Thyroid gland (tissue), 4 donors: ENCODE measurements at regions not wholly inside any gene's neighbourhood (a gene's known extent, or its start where the extent isn't known, plus 50 kb on each side); places are given as distances from the start of the nearest gene placed in this dataset.

Source experiments
- POLR2A ChIP-seq, 2 donors: fragments of 450-650 bp; IDR thresholded peaks; one replicate each; pipeline ENCODE4 v1.6.1; 2017; ENCODE audit warnings: antibody characterized with exemption in 2 of 2, mild to moderate bottlenecking in 2 of 2, moderate library complexity in 1 of 2
- TF ChIP-seq, protein P1 (sequence below), 6 experiments: fragments of 200-600 bp in 3 of 6; fragments of 450-650 bp in 3 of 6; sonication (generic) in 3 of 6; IDR thresholded peaks; one replicate each; pipeline ENCODE4 v1.5.1; 2016 to 2019; ENCODE audit warnings: antibody characterized with exemption in 6 of 6, mild to moderate bottlenecking in 2 of 6, inconsistent platforms in 1 of 6, moderate library complexity in 1 of 6

DNA sequence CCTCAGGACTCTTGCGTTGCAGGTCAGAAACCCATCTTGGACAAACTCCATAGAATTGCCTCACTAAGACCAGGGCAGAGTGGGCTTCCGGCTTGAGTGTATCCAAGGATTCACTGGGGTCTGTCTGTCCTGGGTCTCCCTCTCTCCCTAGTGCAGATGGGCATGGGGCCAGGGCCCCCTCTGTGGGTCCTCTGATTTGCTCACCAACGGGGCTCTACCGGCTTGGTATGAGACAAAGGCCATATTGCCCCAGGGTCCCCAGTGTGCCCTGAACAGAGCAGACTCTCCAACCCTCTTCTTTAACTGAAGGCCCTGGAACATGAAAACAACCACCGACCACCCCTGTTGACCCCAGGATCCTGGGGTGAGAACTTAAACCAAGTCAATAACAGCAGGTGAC lies 68.2 kb upstream of the CHST15 start:
- TF ChIP-seq, protein P1, sequence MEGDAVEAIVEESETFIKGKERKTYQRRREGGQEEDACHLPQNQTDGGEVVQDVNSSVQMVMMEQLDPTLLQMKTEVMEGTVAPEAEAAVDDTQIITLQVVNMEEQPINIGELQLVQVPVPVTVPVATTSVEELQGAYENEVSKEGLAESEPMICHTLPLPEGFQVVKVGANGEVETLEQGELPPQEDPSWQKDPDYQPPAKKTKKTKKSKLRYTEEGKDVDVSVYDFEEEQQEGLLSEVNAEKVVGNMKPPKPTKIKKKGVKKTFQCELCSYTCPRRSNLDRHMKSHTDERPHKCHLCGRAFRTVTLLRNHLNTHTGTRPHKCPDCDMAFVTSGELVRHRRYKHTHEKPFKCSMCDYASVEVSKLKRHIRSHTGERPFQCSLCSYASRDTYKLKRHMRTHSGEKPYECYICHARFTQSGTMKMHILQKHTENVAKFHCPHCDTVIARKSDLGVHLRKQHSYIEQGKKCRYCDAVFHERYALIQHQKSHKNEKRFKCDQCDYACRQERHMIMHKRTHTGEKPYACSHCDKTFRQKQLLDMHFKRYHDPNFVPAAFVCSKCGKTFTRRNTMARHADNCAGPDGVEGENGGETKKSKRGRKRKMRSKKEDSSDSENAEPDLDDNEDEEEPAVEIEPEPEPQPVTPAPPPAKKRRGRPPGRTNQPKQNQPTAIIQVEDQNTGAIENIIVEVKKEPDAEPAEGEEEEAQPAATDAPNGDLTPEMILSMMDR (IDR thresholded peaks at IDR 0.05), result no peak
- no peak for TF ChIP-seq POLR2A (IDR thresholded peaks at IDR 0.05)
